Sciatic nerve (tissue), 2 donors: ENCODE measurements at regions not wholly inside any gene's neighbourhood (a gene's known extent, or its start where the extent isn't known, plus 50 kb on each side); places are given as distances from the start of the nearest gene placed in this dataset.

ENCODE experiments used
- ATAC-seq: fragments of 200-7000 bp; cut with Tn5 transposase; one replicate; pipeline ENCODE4 v1.9.1; 2020; ENCODE audit warnings: mild to moderate bottlenecking, moderate library complexity
- DNase-seq: peaks from one replicate; pipeline ENCODE4 v3.0.0-alpha.2; 2020; ENCODE audit warnings: low spot score
- intact Hi-C: fragments of 100-400 bp; cut with DNase I; formaldehyde crosslinking; loops from one replicate; pipeline ENCODE4 v1.14.2; 2022
- donor health status: DM: no; HTN: no; CAD: no.
- donor health status: DM: no; HTN: no; CAD: no.

- no peak for DNase-seq
- peak; percentile 80 for ATAC-seq
- intact Hi-C loops: no loop called here
Measured at GRCh38 chr21:17921579-17922530, 102.7 kb upstream of the C21orf91 start.

- intact Hi-C loops: no loop called here
Measured at GRCh38 chr21:17915976-17916375, 96.8 kb upstream of the C21orf91 start.

GRCh38 chr21:17911628-17912027 lies 92.5 kb upstream of the C21orf91 start:
- ATAC-seq: peak; percentile 90
- intact Hi-C loops: no loop called here
- no peak for DNase-seq

More at GRCh38 chr21:17915976-17916375, 96.8 kb upstream of the C21orf91 start:
- DNase-seq: no peak
- ATAC-seq: no peak

DNA sequence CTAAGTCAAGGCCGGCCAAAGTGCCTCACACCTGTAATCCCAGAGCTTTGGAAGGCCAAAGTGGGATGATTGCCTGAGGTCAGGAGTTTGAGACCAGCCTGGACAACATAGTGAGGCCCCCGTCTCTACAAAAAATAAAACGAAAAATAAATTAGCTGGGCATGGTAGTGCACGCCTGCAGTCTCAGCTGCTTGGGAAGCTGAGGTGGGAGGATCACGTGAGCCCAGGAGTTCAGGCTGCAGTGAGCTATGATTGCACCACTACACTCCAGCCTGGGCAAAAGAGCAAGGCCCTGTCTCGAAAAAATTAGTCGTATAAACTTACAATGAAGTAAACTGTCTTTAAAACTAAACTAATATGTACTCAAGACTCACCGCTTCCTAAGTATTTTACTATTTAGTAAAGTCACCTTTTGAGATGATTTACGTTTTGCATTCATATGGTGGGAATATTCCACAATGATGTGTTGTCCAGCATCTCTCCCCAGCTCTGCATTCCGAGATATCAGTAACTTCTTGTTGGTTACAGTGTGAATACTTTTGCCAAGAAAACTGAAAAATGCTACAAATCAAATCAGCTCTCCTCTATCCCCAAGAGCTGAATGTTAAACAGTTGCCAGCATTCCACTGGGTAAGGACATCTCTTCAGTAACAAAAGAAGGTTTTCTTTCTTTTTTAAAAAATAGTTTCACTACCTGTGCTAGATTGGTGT lies 84.9 kb upstream of the C21orf91 start:
- no peak for DNase-seq
- intact Hi-C loops: no loop called here
- peak; percentile 58 for ATAC-seq

GRCh38 chr21:17903029-17903806 lies 84.1 kb upstream of the C21orf91 start:
- intact Hi-C loops: no loop called here
- ATAC-seq (no peak), DNase-seq (no peak)

DNA sequence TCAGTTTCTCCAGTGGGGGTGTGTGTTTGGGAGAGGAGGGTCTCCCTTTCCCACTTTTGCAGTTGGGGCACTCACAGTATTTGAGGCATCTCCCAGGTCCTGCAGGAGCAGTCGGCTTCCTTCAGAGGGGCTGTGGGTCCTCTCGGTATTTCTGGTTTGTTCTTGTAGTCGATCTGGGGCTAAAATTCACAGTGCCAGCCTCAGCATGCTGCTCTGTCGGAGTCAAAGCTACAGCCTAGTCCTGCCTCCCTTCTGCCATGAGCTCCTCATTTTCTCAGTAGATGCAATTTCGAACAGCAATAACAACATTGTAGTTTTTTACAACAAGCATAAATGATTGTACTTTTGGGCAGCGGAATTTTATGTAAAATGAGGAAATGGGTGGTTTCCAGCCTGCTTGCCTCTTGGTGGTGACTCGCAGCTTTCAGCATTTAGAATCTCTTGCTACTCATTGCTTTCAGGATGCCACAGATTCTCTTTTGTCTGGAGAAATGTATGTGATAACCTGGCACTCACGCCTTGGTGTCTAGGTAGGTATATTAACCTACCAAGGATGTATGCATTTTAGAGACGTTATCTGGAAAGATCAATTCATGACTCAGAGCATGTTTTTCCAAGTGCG lies 82.4 kb upstream of the C21orf91 start:
- intact Hi-C loops: no loop called here
- DNase-seq: no peak
- ATAC-seq: peak; percentile 41

DNA sequence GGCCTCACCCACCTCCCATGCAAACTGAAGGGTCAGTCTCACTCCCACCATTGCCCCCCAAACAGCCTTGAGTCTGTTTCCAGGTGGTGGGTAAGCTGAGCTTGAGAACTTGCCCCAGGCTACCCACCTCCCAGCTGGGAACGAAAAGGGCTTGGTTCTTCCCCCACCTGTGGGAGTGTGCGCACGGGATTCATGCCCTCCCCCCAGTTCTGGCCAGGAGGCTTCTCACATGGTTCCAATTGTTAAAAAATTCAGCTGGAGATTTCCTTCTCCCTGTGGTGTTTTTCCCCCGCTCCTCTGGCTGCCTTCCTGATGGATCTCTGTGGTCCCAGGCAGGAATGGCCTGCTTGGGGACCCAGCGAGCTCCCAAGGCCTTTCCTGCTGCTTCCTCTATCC lies 81.8 kb upstream of the C21orf91 start:
- peak; percentile 55 for ATAC-seq
- intact Hi-C loops: no loop called here
- DNase-seq: no peak

- intact Hi-C loops: no loop called here
- peak; percentile 32 for ATAC-seq
- DNase-seq: no peak
Measured at GRCh38 chr21:17900281-17900989, 81.3 kb upstream of the C21orf91 start.

GRCh38 chr21:17889171-17889570 lies 70.0 kb upstream of the C21orf91 start:
- no peak for DNase-seq
- intact Hi-C loops: no loop called here

GRCh38 chr21:17869115-17869514 lies 50.0 kb upstream of the C21orf91 start:
- ATAC-seq: no peak
- intact Hi-C loops: no loop called here
- DNase-seq: no peak

More at GRCh38 chr21:17889171-17889570, 70.0 kb upstream of the C21orf91 start:
- ATAC-seq: no peak
